ENCODE measurements at regions not wholly inside any gene's neighbourhood (a gene's known extent, or its start where the extent isn't known, plus 50 kb on each side); places are given as distances from the start of the nearest gene placed in this dataset.

DNA sequence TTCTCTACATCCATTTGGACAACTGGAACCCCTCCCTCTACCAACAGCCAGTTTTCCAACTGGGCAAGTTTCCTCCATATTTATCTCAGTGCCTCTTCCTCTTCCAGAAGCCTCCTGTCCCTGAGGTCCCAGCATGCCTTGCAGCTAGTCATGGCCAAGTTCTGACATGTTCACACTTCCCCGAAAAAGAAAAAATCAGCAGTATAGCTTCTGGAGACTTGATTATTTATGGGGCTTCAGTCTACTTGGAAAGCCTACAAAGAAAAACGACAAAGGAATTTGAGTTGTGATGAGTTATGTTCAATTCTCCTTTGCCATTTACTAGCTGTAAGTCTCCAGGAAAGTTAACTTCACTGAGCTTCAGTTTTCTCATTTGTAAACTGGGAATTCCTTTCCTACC lies 406.5 kb downstream of the MAFB start:
- TF ChIP-seq POLR2A (IDR thresholded peaks at IDR 0.05) (no peak), EP300 (IDR thresholded peaks at IDR 0.05) (no peak), POLR2AphosphoS5 (IDR thresholded peaks at IDR 0.05) (no peak)
- TF ChIP-seq, protein P1, sequence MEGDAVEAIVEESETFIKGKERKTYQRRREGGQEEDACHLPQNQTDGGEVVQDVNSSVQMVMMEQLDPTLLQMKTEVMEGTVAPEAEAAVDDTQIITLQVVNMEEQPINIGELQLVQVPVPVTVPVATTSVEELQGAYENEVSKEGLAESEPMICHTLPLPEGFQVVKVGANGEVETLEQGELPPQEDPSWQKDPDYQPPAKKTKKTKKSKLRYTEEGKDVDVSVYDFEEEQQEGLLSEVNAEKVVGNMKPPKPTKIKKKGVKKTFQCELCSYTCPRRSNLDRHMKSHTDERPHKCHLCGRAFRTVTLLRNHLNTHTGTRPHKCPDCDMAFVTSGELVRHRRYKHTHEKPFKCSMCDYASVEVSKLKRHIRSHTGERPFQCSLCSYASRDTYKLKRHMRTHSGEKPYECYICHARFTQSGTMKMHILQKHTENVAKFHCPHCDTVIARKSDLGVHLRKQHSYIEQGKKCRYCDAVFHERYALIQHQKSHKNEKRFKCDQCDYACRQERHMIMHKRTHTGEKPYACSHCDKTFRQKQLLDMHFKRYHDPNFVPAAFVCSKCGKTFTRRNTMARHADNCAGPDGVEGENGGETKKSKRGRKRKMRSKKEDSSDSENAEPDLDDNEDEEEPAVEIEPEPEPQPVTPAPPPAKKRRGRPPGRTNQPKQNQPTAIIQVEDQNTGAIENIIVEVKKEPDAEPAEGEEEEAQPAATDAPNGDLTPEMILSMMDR (IDR thresholded peaks at IDR 0.05): no peak
- no peaks in the 10 kb centered on the region for H3K27me3 ChIP-seq
- 28 to 46% methylated on average over 2 of the region's 2 CpGs for WGBS, 2 donors (ENCODE audit: low coverage in 1 of 2)

DNA sequence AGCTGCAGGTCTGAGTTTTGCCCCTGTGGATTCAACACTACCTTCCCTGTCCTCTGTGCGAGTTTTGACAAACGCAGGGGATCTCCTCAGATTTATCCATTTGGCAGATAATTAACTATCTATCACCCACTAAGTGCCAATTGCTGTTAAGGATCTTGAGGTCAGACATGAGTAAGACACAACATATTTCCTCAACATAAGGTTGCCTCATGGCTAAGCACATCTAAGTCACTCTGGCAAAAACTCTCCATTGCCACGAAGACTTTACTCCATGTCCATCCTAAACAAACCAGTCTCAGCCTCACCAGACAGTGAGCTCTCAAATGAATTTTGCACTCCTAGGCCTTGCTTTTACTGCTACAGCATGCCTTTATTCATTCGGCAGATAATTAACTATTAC lies 408.4 kb downstream of the MAFB start:
- ATAC-seq: no peak
- TF ChIP-seq POLR2A (IDR thresholded peaks at IDR 0.05) (no peak), POLR2AphosphoS5 (IDR thresholded peaks at IDR 0.05) (no peak), EP300 (IDR thresholded peaks at IDR 0.05) (no peak)
- TF ChIP-seq, protein P1 (IDR thresholded peaks at IDR 0.05): no peak
- Histone ChIP-seq H3K27ac (no peak overlapping the region), H3K27me3 (no peaks in the 10 kb centered on the region), H3K4me3 (no peak overlapping the region), H3K36me3 (no peaks in the 10 kb centered on the region), H3K4me1 (peaks cover 0 to 7% (median 0%) of the 10 kb centered on the region in 3 donors), H3K9me3 (no peaks in the 10 kb centered on the region)
- 92 to 100% methylated on average over 2 to 4 of the region's 4 CpGs for WGBS, 2 donors (ENCODE audit: low coverage in 1 of 2)

More for the DNA sequence above, 406.5 kb downstream of the MAFB start:
- peaks cover 0 to 20% (median 7%) of the 10 kb centered on the region in 3 donors for H3K4me1 ChIP-seq
- H3K27ac ChIP-seq: no peak overlapping the region
- H3K36me3 ChIP-seq: no peaks in the 10 kb centered on the region
- ATAC-seq: no peak
- no peaks in the 10 kb centered on the region for H3K9me3 ChIP-seq
- no peak overlapping the region for H3K4me3 ChIP-seq

DNA sequence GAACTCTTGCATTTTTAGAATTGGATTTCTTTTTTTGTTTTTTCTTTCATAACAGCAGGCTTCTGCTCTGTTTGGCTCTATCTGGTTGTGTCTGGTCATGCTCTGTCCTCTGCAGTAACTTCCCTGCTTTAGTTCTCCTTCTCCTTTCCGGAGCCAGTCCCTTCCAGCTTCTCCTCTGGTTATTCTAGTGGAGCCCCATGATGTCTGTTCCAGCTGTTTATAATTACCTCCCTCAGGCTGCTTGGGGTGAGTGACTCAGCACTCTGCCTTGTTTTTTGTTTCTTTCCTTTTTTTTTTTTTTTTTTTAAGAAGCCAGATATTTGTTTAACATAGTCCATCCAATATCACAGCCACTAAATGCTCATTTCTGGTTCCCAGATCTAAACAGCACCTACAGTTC lies 409.6 kb downstream of the MAFB start:
- 67 to 83% methylated on average over 1 of the region's 1 CpG for WGBS, 2 donors (ENCODE audit: low coverage in 1 of 2)
- Histone ChIP-seq H3K27ac (peak overlapping the region in 2 of 4 donors; percentile 0 to 45), H3K36me3 (no peaks in the 10 kb centered on the region), H3K4me3 (no peak overlapping the region), H3K27me3 (no peaks in the 10 kb centered on the region), H3K9me3 (no peaks in the 10 kb centered on the region), H3K4me1 (peaks cover 0 to 7% (median 0%) of the 10 kb centered on the region in 3 donors)
- ATAC-seq: peak; percentile 94
- no peak for TF ChIP-seq POLR2A (IDR thresholded peaks at IDR 0.05)
- no peak for TF ChIP-seq POLR2AphosphoS5 (IDR thresholded peaks at IDR 0.05)
- TF ChIP-seq, protein P1 (IDR thresholded peaks at IDR 0.05): no peak
- TF ChIP-seq EP300 (IDR thresholded peaks at IDR 0.05): no peak

DNA sequence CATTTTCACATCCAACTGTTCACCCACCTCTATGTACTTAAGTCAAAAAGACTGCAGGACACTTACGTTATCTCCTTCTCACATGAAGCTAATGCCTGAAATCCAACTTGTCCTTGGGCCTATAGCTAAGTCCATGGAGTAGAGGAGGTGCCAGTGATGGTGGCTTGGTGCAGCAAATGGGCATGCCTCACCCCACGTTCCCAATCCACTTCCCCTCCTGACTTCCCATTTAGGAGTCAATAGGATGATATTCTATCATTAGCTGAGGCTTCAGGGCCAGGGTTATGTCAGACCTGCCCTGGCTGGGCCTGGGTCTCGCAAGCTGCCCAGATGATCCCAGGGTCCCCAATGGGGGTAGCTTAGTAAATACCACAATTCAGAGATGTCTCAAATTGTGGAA lies 410.4 kb downstream of the MAFB start:
- Histone ChIP-seq H3K36me3 (no peaks in the 10 kb centered on the region), H3K4me1 (peaks cover 0 to 7% (median 0%) of the 10 kb centered on the region in 3 donors), H3K27me3 (no peaks in the 10 kb centered on the region), H3K4me3 (no peak overlapping the region), H3K9me3 (no peaks in the 10 kb centered on the region), H3K27ac (peak overlapping the region in 3 of 4 donors; percentile 0 to 45 (median 5))
- TF ChIP-seq POLR2AphosphoS5 (IDR thresholded peaks at IDR 0.05) (no peak), EP300 (IDR thresholded peaks at IDR 0.05) (no peak), POLR2A (IDR thresholded peaks at IDR 0.05) (no peak)
- TF ChIP-seq, protein P1 (IDR thresholded peaks at IDR 0.05): no peak
- no peak for ATAC-seq
- WGBS, 2 donors (ENCODE audit: low coverage in 1 of 2): 83 to 100% methylated on average over 1 to 2 of the region's 3 CpGs

DNA sequence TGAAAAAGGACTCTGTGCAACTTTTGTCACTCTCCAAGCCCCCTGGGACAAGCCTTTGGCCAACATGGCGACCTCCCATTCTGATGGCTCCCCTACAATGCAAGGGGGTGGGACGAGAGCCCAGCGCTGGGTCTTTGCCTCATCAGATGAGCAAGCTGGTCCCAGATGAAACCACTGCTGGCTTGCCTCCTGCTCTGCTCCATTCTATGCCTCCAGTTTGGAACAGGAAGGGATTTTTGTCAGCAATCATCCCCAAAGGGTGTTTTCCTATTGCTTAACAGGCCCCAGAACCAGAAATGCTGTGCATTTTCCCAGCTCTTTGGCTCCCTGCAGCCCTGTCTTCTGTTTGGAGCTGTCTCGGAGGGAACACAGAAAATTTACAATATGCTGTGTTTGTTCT lies 412.7 kb downstream of the MAFB start:
- no peaks in the 10 kb centered on the region for H3K27me3 ChIP-seq
- 52 to 71% methylated on average over 1 to 4 of the region's 4 CpGs for WGBS, 2 donors (ENCODE audit: low coverage in 1 of 2)
- no peaks in the 10 kb centered on the region for H3K9me3 ChIP-seq
- TF ChIP-seq POLR2A (IDR thresholded peaks at IDR 0.05) (no peak), POLR2AphosphoS5 (IDR thresholded peaks at IDR 0.05) (no peak), EP300 (IDR thresholded peaks at IDR 0.05) (no peak)
- TF ChIP-seq, protein P1 (IDR thresholded peaks at IDR 0.05): no peak
- H3K27ac ChIP-seq: no peak overlapping the region
- ATAC-seq: peak; percentile 57
- H3K4me1 ChIP-seq: peaks cover 0 to 7% (median 0%) of the 10 kb centered on the region in 3 donors
- no peaks in the 10 kb centered on the region for H3K36me3 ChIP-seq
- no peak overlapping the region for H3K4me3 ChIP-seq
